ENCODE measurements at regions not wholly inside any gene's neighbourhood (a gene's known extent, or its start where the extent isn't known, plus 50 kb on each side); places are given as distances from the start of the nearest gene placed in this dataset.

DNA sequence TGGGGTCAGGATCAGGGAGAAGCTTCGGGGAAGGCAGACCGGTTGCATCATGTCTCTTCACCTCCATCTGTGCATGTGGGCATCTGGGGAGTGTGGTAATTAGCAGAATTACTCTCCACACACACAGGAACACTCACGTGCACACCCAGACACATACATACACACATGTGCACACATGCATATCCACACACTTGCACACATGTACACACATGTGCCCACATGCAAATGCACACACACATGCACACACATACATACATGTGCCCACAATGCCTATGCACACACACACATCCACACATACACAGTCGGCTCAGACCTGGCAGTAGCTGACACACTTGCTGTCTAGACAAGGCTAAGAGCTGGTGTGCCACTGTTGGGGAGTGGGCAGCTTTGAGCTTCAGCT is 212.3 kb upstream of the PMEPA1 start:
- TF ChIP-seq POLR2AphosphoS5 (IDR thresholded peaks at IDR 0.05; ENCODE audit: low read depth, low read length) (no peak), TAF1 (IDR thresholded peaks at IDR 0.05; ENCODE audit: borderline replicate concordance, insufficient read depth, low read length) (no peak)
